HG02943 (cell line): ENCODE measurements at regions not wholly inside any gene's neighbourhood (a gene's known extent, or its start where the extent isn't known, plus 50 kb on each side); places are given as distances from the start of the nearest gene placed in this dataset.
A peak's percentile ranks its signal among the peaks of the same experiment; 100 is the strongest.

Experiments used
- ATAC-seq: cut with Tn5 transposase; IDR thresholded peaks from one replicate; pipeline ENCODE4 v1.9.1; 2021; ENCODE audit warnings: mild to moderate bottlenecking, low read depth, moderate library complexity; ENCODE audit not compliant: unreplicated experiment

- no peak for ATAC-seq
Measured at GRCh38 chr18:5649439-5649838, 105.6 kb upstream of the EPB41L3 start.

DNA sequence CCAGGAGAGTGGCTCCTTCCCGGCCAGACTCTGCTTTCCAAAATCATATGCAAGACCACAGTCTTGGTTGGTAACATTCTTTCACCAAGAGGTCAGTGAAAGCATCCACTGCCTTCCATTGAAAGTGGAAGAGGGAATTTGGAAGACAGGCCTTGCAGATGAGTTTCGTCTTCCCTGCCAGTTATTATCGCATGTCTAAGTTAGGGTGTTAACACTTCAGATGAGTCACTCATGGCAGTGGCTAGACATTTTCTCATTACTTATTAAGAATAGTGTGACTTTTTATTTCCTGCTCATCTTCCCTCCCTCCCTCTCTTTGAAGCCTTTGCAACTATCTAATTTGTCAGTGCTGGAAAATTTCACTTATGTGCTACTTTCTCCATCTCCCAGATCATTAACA lies 102.9 kb upstream of the EPB41L3 start:
- no peak for ATAC-seq

DNA sequence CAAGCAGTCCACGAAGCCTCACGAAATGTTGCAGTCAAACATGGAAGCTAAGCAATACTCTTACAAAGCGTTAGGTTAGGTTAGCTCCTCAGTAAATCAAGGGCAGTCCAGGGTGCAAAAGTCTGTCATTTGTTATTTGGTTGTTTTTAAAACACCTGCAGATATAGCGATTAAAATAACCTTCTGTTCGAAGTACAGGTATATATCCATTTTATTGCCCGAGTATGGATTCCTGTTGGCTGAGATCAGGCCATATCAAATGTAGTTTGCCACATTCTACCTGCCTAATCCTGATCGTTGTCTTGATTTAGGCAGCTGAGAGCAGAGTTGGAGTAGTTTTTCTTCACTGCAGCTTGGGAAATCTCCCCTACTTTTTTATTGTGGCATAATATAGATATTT lies 99.5 kb upstream of the EPB41L3 start:
- ATAC-seq, result no peak

DNA sequence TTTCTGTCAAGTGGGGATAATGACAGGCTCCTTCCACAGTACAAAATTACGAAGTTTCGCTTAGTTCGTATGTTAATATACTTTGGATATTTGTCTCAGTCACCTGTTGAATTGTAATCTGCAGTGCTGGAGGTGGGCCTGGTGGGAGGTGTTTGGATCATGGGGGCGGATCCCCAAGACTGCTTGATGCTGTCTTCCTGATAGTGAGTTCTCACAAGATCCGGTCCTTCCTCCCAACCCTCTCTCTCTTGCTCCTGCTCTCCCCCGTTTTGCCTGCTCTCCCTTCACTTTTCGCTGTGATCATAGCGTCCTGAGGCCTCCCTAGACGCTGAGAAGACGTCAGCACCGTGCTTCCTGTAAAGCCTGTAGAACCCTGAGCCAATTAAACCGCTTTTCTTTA lies 97.1 kb upstream of the EPB41L3 start:
- no peak for ATAC-seq

DNA sequence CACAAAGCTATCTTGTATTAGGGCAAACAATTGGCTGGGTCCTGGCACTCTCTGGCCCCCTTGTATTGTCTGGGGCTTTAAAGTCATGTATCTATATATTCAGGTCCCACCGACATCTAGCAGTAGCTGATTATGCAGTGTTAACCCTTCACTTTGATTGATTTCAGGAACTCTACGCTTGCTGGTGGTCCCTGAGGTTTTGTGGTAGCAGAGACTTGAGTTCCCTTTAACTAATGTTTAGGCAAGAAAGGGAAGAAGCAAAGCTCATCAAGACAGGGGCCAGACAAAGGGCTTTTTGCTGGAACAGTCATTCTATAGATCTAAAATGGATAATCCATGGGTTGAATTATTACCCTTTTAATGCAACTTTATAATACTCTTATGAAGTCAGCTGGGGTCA lies 95.3 kb upstream of the EPB41L3 start:
- ATAC-seq, result no peak

GRCh38 chr18:5632041-5632440 lies 88.2 kb upstream of the EPB41L3 start:
- no peak for ATAC-seq

- ATAC-seq, result no peak
Measured at GRCh38 chr18:5630900-5631413, 87.2 kb upstream of the EPB41L3 start.

- ATAC-seq, result peak; percentile 75
Measured at GRCh38 chr18:5630057-5630899, 86.5 kb upstream of the EPB41L3 start.

GRCh38 chr18:5628512-5629255 lies 84.9 kb upstream of the EPB41L3 start:
- no peak for ATAC-seq

- no peak for ATAC-seq
Measured at GRCh38 chr18:5627776-5628511, 84.1 kb upstream of the EPB41L3 start.

DNA sequence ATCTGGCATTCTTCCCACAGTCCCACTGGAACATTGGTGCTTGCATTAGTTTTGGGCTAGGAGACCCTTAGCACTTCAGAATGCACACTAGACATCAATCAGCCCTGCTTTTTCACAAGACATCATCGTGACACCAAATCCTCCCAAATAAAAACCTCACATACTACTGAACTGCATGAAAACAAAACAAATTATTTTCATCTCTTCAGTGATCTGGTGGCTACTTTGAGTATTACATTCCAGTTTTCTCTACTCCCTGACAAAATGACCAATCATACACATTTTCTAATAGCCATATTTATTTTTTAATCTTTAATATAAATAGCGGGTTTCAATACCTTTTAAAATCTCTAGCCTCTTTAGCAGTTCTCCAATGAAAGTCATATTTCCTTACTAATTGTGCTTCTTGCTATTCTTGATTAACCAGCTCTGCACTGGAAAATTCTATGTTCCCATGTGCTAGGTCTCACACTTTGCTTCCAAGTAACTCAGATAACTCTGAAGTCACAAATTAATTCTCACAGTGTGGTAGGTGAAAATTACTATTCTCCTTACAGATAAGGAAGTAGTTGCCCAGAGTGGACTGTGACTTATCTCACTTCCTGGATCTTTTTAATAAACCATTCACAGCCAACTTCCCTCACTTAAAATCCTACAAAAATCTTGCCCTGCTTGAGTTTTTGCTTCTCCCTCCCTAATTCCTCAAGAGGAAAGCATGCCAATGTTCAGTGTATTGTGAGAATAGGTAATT lies 82.5 kb upstream of the EPB41L3 start:
- no peak for ATAC-seq

DNA sequence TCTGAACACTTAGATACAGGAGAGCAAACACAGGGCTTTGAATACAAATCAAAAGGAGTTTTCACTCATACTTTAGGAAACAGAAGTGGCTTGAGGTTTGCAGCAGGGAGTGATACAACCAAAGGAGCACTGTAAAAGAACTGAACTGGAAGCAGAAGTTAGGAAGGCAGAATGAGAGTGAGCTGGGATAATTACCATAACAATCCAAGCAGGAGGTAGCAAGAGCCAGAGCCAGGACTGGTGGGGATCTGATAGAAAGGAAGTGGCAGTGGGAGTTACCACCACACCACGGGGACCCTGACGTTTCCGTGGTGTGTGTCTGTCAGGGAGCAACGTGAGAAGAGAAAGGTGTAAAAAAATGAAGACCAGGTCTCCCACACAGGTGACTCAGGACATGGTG lies 81.3 kb upstream of the EPB41L3 start:
- ATAC-seq, result no peak

DNA sequence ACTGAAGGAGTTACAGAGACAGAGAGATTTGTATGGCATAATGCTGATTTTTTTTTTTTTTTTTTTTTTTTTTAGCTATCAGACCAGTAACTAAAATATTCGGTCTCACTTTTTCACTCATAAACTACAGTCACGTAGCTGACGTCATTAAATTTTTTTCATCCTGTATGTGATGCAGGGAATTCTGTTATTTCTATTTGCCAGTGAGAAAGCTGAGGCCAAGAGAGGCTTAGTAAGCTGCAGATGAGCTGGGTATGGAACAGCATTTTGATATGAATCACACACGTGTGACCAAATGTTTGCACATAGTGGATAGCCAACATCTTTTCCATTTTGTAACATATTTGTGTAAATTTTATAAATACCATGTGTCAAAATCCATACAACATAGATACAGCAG lies 79.1 kb upstream of the EPB41L3 start:
- no peak for ATAC-seq

DNA sequence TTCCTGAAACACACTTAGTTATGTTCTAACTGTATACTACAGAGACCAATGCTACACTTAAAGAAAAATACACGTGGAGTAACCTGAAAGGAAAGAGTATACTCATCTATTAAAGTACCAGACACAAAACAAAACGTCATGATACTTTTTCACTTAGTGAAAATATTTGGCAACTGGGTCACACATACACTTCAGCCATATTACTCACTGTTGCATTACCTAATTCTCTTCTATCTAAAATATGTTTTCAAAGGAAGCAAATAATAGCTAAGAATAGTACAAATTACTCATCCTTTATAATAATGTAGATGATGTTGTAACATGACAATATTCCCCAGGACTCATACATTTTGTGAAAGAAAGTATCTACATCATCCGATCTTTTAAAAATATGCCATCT lies 76.5 kb upstream of the EPB41L3 start:
- no peak for ATAC-seq

DNA sequence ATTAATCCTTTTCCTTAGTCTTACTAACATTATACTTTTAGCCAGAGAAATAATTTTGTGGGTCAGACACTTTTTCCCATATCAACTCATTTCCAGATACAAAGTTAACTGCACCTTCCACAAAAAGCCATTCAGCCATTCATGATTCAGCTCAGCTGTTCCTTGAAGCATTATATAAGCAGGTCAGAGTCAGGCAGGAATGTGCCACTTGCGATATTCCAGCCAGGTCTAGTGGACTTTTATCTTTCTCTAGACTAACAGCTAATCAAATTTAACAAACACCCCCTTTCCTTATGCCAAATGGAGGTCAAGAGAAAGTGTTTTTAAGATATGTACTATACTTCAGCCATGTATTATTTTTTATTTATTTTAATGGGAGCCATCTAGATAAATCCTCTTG lies 75.6 kb upstream of the EPB41L3 start:
- ATAC-seq, result no peak

GRCh38 chr18:5618047-5618688 lies 74.4 kb upstream of the EPB41L3 start:
- no peak for ATAC-seq

DNA sequence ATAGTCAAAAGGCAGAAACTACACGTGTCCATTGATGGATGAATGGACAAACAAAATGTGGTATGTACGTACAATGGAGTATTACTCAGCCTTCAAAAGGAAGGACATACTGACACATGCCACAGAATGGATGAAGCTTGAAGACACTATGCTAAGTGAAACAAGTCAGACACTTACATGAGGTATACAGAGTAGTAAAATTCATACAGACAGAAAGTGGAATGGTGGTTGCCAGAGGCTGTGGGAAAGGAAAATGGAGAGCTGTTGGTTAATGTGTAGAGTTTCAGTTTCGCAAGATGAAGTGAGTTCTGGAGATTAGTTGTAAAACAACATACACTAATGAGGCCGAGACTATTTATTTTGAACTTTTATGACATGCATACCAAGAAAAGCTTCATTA lies 67.4 kb upstream of the EPB41L3 start:
- ATAC-seq, result no peak

- ATAC-seq, result no peak
Measured at GRCh38 chr18:5608846-5609245, 65.0 kb upstream of the EPB41L3 start.

GRCh38 chr18:5606951-5607350 lies 63.2 kb upstream of the EPB41L3 start:
- ATAC-seq, result no peak

DNA sequence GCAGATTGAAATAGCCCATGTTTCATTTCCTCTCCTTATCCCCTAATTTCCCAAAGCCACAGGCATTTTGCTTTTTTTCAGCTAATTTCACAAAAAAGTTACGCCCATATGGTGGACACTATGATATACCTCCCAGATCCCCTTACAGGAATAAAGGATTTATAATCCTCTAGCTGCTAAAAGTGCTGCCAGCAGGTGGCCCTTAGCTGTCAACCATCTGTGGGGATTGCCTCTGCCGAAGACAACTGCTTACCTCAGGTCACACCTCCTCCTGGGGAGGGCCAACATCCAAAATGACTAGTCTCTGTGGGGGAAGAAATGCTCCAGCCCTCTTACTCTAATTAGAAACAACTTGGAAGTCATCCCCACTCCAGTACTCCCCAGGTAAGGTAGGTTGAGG lies 61.0 kb upstream of the EPB41L3 start:
- no peak for ATAC-seq
